ENCODE measurements at regions not wholly inside any gene's neighbourhood (a gene's known extent, or its start where the extent isn't known, plus 50 kb on each side); places are given as distances from the start of the nearest gene placed in this dataset.

DNA sequence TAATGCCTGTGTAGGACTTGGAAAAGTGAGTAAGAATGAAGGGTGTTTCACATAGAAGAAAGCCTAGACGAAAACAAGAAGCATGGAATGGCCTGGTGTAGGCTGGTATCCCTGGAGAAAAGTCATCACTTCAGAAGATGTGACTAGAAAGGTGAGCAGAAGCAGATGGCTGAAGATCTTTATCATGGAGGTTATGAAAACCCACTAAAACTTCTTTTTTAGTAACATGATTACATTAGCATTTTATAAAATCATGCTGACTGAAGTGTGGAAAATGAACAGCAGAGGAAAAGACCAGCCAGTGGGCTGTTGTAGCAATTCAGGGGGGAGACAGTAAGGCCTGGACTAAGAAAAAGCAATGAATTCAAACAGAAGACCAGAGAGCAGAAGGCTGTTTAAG is 114.5 kb upstream of the G2E3 start:
- H3K4me3 ChIP-seq: no peak overlapping the region
- no peaks in the 10 kb centered on the region for H3K9me3 ChIP-seq
- no peak for TF ChIP-seq CTCF (IDR thresholded peaks at IDR 0.05)
- H3K27me3 ChIP-seq: no peaks in the 10 kb centered on the region
- no peak for DNase-seq (ENCODE audit: low spot score)
- no peaks in the 10 kb centered on the region for H3K36me3 ChIP-seq
- H3K4me1 ChIP-seq: no peaks in the 10 kb centered on the region
- H3K27ac ChIP-seq: no peak overlapping the region

- H3K36me3 ChIP-seq: no peaks in the 10 kb centered on the region
- no peak overlapping the region for H3K4me3 ChIP-seq
- H3K27me3 ChIP-seq: no peaks in the 10 kb centered on the region
- H3K27ac ChIP-seq: no peak overlapping the region
- H3K9me3 ChIP-seq: no peaks in the 10 kb centered on the region
- H3K4me1 ChIP-seq: no peaks in the 10 kb centered on the region
- TF ChIP-seq CTCF (IDR thresholded peaks at IDR 0.05): no peak
- DNase-seq (ENCODE audit: low spot score): no peak
Measured at GRCh38 chr14:30445011-30445793, 113.8 kb upstream of the G2E3 start.

- Histone ChIP-seq H3K9me3 (no peaks in the 10 kb centered on the region), H3K27me3 (no peaks in the 10 kb centered on the region), H3K36me3 (no peaks in the 10 kb centered on the region), H3K4me3 (no peak overlapping the region), H3K4me1 (no peaks in the 10 kb centered on the region), H3K27ac (no peak overlapping the region)
- no peak for DNase-seq (ENCODE audit: low spot score)
- TF ChIP-seq CTCF (IDR thresholded peaks at IDR 0.05): no peak
Measured at GRCh38 chr14:30445852-30446251, 113.1 kb upstream of the G2E3 start.

GRCh38 chr14:30450631-30451545 is 108.1 kb upstream of the G2E3 start:
- TF ChIP-seq CTCF (IDR thresholded peaks at IDR 0.05): no peak
- Histone ChIP-seq H3K9me3 (no peaks in the 10 kb centered on the region), H3K27ac (no peak overlapping the region), H3K27me3 (no peaks in the 10 kb centered on the region), H3K4me1 (no peaks in the 10 kb centered on the region), H3K36me3 (no peaks in the 10 kb centered on the region), H3K4me3 (no peak overlapping the region)
- DNase-seq (ENCODE audit: low spot score): no peak

- no peak overlapping the region for H3K4me3 ChIP-seq
- H3K27me3 ChIP-seq: no peaks in the 10 kb centered on the region
- no peaks in the 10 kb centered on the region for H3K36me3 ChIP-seq
- no peaks in the 10 kb centered on the region for H3K4me1 ChIP-seq
- no peak for TF ChIP-seq CTCF (IDR thresholded peaks at IDR 0.05)
- H3K27ac ChIP-seq: no peak overlapping the region
- H3K9me3 ChIP-seq: no peaks in the 10 kb centered on the region
- DNase-seq (ENCODE audit: low spot score): no peak
Measured at GRCh38 chr14:30456296-30456695, 102.7 kb upstream of the G2E3 start.

Measured in right atrium auricular region (tissue), 2 donors.